HG03066 (cell line): ENCODE measurements at regions not wholly inside any gene's neighbourhood (a gene's known extent, or its start where the extent isn't known, plus 50 kb on each side); places are given as distances from the start of the nearest gene placed in this dataset.

Experiments
- ATAC-seq: cut with Tn5 transposase; IDR thresholded peaks from one replicate; pipeline ENCODE4 v1.9.1; 2021; ENCODE audit warnings: low read depth; ENCODE audit not compliant: unreplicated experiment

- no peak for ATAC-seq
These were observed 124.8 kb upstream of the PACRGL start for GRCh38 chr4:20575486-20575885.

- ATAC-seq: no peak
These were observed 123.4 kb upstream of the PACRGL start for GRCh38 chr4:20576861-20577260.

- no peak for ATAC-seq
These were observed 122.6 kb upstream of the PACRGL start for GRCh38 chr4:20577702-20578101.

- ATAC-seq: no peak
These were observed 119.4 kb upstream of the PACRGL start for GRCh38 chr4:20580907-20581306.

GRCh38 chr4:20589436-20589835, 110.8 kb upstream of the PACRGL start:
- ATAC-seq: no peak

GRCh38 chr4:20590849-20591248, 109.4 kb upstream of the PACRGL start:
- ATAC-seq: no peak

- ATAC-seq: no peak
These were observed 108.7 kb upstream of the PACRGL start for GRCh38 chr4:20591571-20591970.

GRCh38 chr4:20592013-20592412, 108.2 kb upstream of the PACRGL start:
- ATAC-seq: no peak

- ATAC-seq: no peak
These were observed 107.6 kb upstream of the PACRGL start for GRCh38 chr4:20592663-20593062.

- ATAC-seq: no peak
These were observed 101.6 kb upstream of the PACRGL start for GRCh38 chr4:20598626-20599025.

- no peak for ATAC-seq
These were observed 96.5 kb upstream of the PACRGL start for GRCh38 chr4:20603671-20604313.

- no peak for ATAC-seq
These were observed 87.9 kb upstream of the PACRGL start for GRCh38 chr4:20612313-20612712.

- ATAC-seq: no peak
These were observed 85.4 kb upstream of the PACRGL start for GRCh38 chr4:20614816-20615215.

- no peak for ATAC-seq
These were observed 84.6 kb upstream of the PACRGL start for GRCh38 chr4:20615486-20616260.

- no peak for ATAC-seq
These were observed 83.9 kb upstream of the PACRGL start for GRCh38 chr4:20616313-20616712.

GRCh38 chr4:20616848-20617247, 83.4 kb upstream of the PACRGL start:
- no peak for ATAC-seq

GRCh38 chr4:20617678-20618396, 82.4 kb upstream of the PACRGL start:
- no peak for ATAC-seq

GRCh38 chr4:20618731-20619130, 81.5 kb upstream of the PACRGL start:
- no peak for ATAC-seq

GRCh38 chr4:20621476-20621875, 78.8 kb upstream of the PACRGL start:
- ATAC-seq: no peak

- ATAC-seq: no peak
These were observed 77.6 kb upstream of the PACRGL start for GRCh38 chr4:20622701-20623100.

- ATAC-seq: no peak
These were observed 76.3 kb upstream of the PACRGL start for GRCh38 chr4:20623939-20624338.
